Spleen (tissue), 7 donors: ENCODE measurements at regions not wholly inside any gene's neighbourhood (a gene's known extent, or its start where the extent isn't known, plus 50 kb on each side); places are given as distances from the start of the nearest gene placed in this dataset.

Experiments used
- CTCF ChIP-seq, 11 experiments: fragments of 200-600 bp in 7 of 11; fragments of 450-650 bp in 4 of 11; sonication (generic) in 4 of 11; IDR thresholded peaks in 8 of 11; conservative IDR thresholded peaks in 3 of 11; 1 replicate in 7 of 11; 2 replicates in 4 of 11; pipeline versions ENCODE4 v1.4.0 to v1.8.0; 2016 to 2021; ENCODE audit warnings: antibody characterized with exemption in 11 of 11, inconsistent platforms in 4 of 11, mild to moderate bottlenecking in 1 of 11
- POLR2A ChIP-seq, 3 donors: fragments of 450-650 bp; IDR thresholded peaks; one replicate each; pipeline ENCODE4 v1.5.1; 2017; ENCODE audit warnings: antibody characterized with exemption in 3 of 3, mild to moderate bottlenecking in 1 of 3
- POLR2AphosphoS5 ChIP-seq, 3 donors: sonication (generic); formaldehyde crosslinking; IDR thresholded peaks; one replicate each; pipeline ENCODE4 v1.5.1; 2017; ENCODE audit warnings: antibody characterized with exemption in 3 of 3
- donor health status: DM: no; HTN: no; CAD: no; lungs with moderate emphysema.
- donor health status: DM: no; HTN: no; CAD: no.
- donor health status: DM: no; HTN: no; CAD: no.

DNA sequence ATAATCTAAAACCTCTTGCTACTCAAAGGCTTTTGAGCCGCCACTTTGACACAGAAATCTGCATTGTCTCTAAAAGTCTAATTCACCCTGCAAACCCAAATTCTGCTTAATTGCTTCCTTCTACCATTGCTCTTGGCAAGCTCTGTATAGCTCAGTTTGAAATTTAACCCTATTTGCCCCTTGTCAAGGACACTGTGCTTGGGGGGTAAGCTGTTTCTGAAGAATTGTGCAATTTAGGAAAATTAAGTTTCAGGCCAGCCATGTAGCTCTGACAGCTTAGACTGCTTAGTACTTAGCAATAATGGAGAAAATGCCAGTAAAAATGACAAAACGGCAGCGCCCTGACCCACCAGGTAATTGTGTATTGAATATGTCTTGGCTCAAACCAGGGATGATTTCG lies 282.2 kb downstream of the OLFM4 start:
- no peak for TF ChIP-seq POLR2A (IDR thresholded peaks at IDR 0.05)
- no peak for TF ChIP-seq POLR2AphosphoS5 (IDR thresholded peaks at IDR 0.05)
- no peak for TF ChIP-seq CTCF (IDR thresholded peaks at IDR 0.05 in 8 of 11, conservative IDR thresholded peaks at IDR 0.05 in 3 of 11)
